ENCODE measurements at regions not wholly inside any gene's neighbourhood (a gene's known extent, or its start where the extent isn't known, plus 50 kb on each side); places are given as distances from the start of the nearest gene placed in this dataset.

- H3K4me2 ChIP-seq (ENCODE audit: insufficient read depth in 1 of 2, low read depth in 2 of 2, low read length in 2 of 2): no peak overlapping the region
- no peaks in the 10 kb centered on the region for H3K27me3 ChIP-seq (replicated peaks in 1 of 4; ENCODE audit: control insufficient read depth in 3 of 4, extremely low read depth in 1 of 4, insufficient read depth in 3 of 4, low read length in 3 of 4)
- H3K4me3 ChIP-seq (ENCODE audit: extremely low read depth in 1 of 4, insufficient read depth in 2 of 4, low read depth in 3 of 4, low read length in 4 of 4): no peak overlapping the region
- H2AFZ ChIP-seq (ENCODE audit: low read length): no peak overlapping the region
- H2AK5ac ChIP-seq (ENCODE audit: low read depth, low read length): no peak overlapping the region
- H3K79me1 ChIP-seq (ENCODE audit: low read depth, low read length): no peaks in the 10 kb centered on the region
- DNase-seq (ENCODE audit: low read depth in 1 of 2, low spot score in 2 of 2) (no peak), FAIRE-seq (no peak)
- no peak overlapping the region for H2BK5ac ChIP-seq (ENCODE audit: low read depth, low read length)
- H3K18ac ChIP-seq (ENCODE audit: extremely low read depth, low read length): no peak overlapping the region
- no peak overlapping the region for H3K23ac ChIP-seq (ENCODE audit: insufficient read length)
- H4K91ac ChIP-seq (replicated peaks; ENCODE audit: insufficient read length, low read length): no peak overlapping the region
- H3K4ac ChIP-seq (replicated peaks; ENCODE audit: insufficient read length, low read depth, low read length): no peak overlapping the region
- H4K8ac ChIP-seq (ENCODE audit: extremely low read depth, insufficient read depth, low read length): no peak overlapping the region
- H3K23me2 ChIP-seq (ENCODE audit: low read depth, low read length): no peaks in the 10 kb centered on the region
- H2BK12ac ChIP-seq (ENCODE audit: low read depth, low read length): no peak overlapping the region
- ChIA-PET POLR2A (ENCODE audit: partially characterized antibody) (no interaction called here), CTCF (ENCODE audit: partially characterized antibody) (no interaction called here)
- no peak overlapping the region for H4K5ac ChIP-seq (ENCODE audit: insufficient read length, low read depth, low read length)
- H2BK120ac ChIP-seq (replicated peaks; ENCODE audit: low read depth, low read length): no peak overlapping the region
- H2BK20ac ChIP-seq (ENCODE audit: low read length): no peak overlapping the region
- no peak overlapping the region for H3K9ac ChIP-seq (replicated peaks in 1 of 4; ENCODE audit: extremely low read depth in 1 of 4, low read depth in 3 of 4, low read length in 3 of 4)
- peaks cover 0 to 5% of the 10 kb centered on the region in 2 experiments; a peak in 1 of 4 replicates for H3K9me3 ChIP-seq (ENCODE audit: insufficient read depth in 2 of 2, low read depth in 1 of 2, low read length in 1 of 2)
- H3K4me1 ChIP-seq (replicated peaks in 1 of 4; ENCODE audit: control insufficient read depth in 3 of 4, insufficient read depth in 4 of 4, low read length in 3 of 4): no peaks in the 10 kb centered on the region
- H2BK15ac ChIP-seq (ENCODE audit: low read length): no peak overlapping the region
- no peak overlapping the region for H3K56ac ChIP-seq (replicated peaks; ENCODE audit: insufficient read length, low read depth, low read length)
- no peaks in the 10 kb centered on the region for H4K20me1 ChIP-seq (replicated peaks in 1 of 2; ENCODE audit: control insufficient read depth in 1 of 2, insufficient read depth in 2 of 2, low read length in 2 of 2)
- no peaks in the 10 kb centered on the region for H3K36me3 ChIP-seq (ENCODE audit: control insufficient read depth in 2 of 4, insufficient read depth in 4 of 4, low read length in 3 of 4)
- no peaks in the 10 kb centered on the region for H3K79me2 ChIP-seq (ENCODE audit: control insufficient read depth in 1 of 2, insufficient read depth in 2 of 2, low read length in 2 of 2)
- no peak overlapping the region for H3K27ac ChIP-seq (ENCODE audit: low read depth, low read length)
- H3K14ac ChIP-seq (ENCODE audit: insufficient read length): no peak overlapping the region
- WGBS, 2 experiments (ENCODE audit: extremely low coverage in 1 of 2, insufficient coverage in 1 of 2, insufficient read length in 1 of 2, insufficient replicate concordance in 2 of 2, low coverage in 1 of 2, low lambda C conversion rate in 2 of 2, missing lambda C conversion rate in 1 of 2): 79% methylated on average over 1 of the region's 1 CpG; no CpG with 5 or more reads in 1 of the 2 experiments
- TF ChIP-seq SIX5 (IDR thresholded peaks at IDR 0.05; ENCODE audit: low read depth, low read length): no peak
Measured at GRCh38 chr12:115850957-115851356, 426.5 kb downstream of the MED13L start.

Measured in H1 (cell line).